Duodenal mucosa (tissue), 2 donors: ENCODE measurements at regions not wholly inside any gene's neighbourhood (a gene's known extent, or its start where the extent isn't known, plus 50 kb on each side); places are given as distances from the start of the nearest gene placed in this dataset.

Experiments
- H3K27ac ChIP-seq: one replicate; pipeline ENCODE4 v1.7.0; 2013; ENCODE audit warnings: low read depth, low read length
- H3K27me3 ChIP-seq, 2 donors: one replicate each; pipeline ENCODE4 v1.7.0; 2013; ENCODE audit warnings: low read length in 2 of 2, control low read depth in 1 of 2; ENCODE audit not compliant: insufficient read depth in 2 of 2, control insufficient read depth in 1 of 2
- H3K36me3 ChIP-seq, 2 donors: one replicate each; pipeline ENCODE4 v1.7.0; 2013; ENCODE audit warnings: low read length in 2 of 2, control low read depth in 1 of 2; ENCODE audit not compliant: insufficient read depth in 2 of 2, control insufficient read depth in 1 of 2
- H3K4me1 ChIP-seq, 2 donors: one replicate each; pipeline ENCODE4 v1.7.0; 2013; ENCODE audit warnings: low read length in 2 of 2, control low read depth in 1 of 2; ENCODE audit not compliant: insufficient read depth in 2 of 2, control insufficient read depth in 1 of 2
- H3K4me3 ChIP-seq, 2 donors: one replicate each; pipeline ENCODE4 v1.7.0; 2013; ENCODE audit warnings: low read length in 2 of 2, low read depth in 1 of 2
- H3K9ac ChIP-seq, 2 donors: one replicate each; pipeline ENCODE4 v1.7.0; 2013; ENCODE audit warnings: low read length in 2 of 2, low read depth in 1 of 2
- H3K9me3 ChIP-seq, 2 donors: one replicate each; pipeline ENCODE4 v1.7.0; 2013; ENCODE audit warnings: low read length in 2 of 2, control low read depth in 1 of 2; ENCODE audit not compliant: control insufficient read depth in 1 of 2

- Histone ChIP-seq H3K9me3 (no peaks in the 10 kb centered on the region), H3K27me3 (no peaks in the 10 kb centered on the region), H3K27ac (no peak overlapping the region), H3K4me3 (no peak overlapping the region), H3K36me3 (no peaks in the 10 kb centered on the region), H3K9ac (no peak overlapping the region), H3K4me1 (peaks cover 0 to 36% of the 10 kb centered on the region in 2 donors)
Observed at GRCh38 chr12:88934163-88934747, 354.0 kb upstream of the KITLG start.

GRCh38 chr12:88932457-88932856 is 352.2 kb upstream of the KITLG start:
- Histone ChIP-seq H3K27me3 (no peaks in the 10 kb centered on the region), H3K27ac (no peak overlapping the region), H3K4me1 (peaks cover 0 to 36% of the 10 kb centered on the region in 2 donors), H3K36me3 (no peaks in the 10 kb centered on the region), H3K9me3 (no peaks in the 10 kb centered on the region), H3K9ac (no peak overlapping the region), H3K4me3 (no peak overlapping the region)

GRCh38 chr12:88931598-88931997 is 351.3 kb upstream of the KITLG start:
- Histone ChIP-seq H3K36me3 (no peaks in the 10 kb centered on the region), H3K27me3 (no peaks in the 10 kb centered on the region), H3K27ac (no peak overlapping the region), H3K4me1 (peaks cover 0 to 39% of the 10 kb centered on the region in 2 donors), H3K9me3 (no peaks in the 10 kb centered on the region), H3K9ac (no peak overlapping the region), H3K4me3 (no peak overlapping the region)

- Histone ChIP-seq H3K9ac (no peak overlapping the region), H3K4me1 (peaks cover 0 to 8% of the 10 kb centered on the region in 2 donors), H3K36me3 (no peaks in the 10 kb centered on the region), H3K9me3 (no peaks in the 10 kb centered on the region), H3K27ac (no peak overlapping the region), H3K4me3 (no peak overlapping the region), H3K27me3 (no peaks in the 10 kb centered on the region)
Observed at GRCh38 chr12:88925454-88925853, 345.2 kb upstream of the KITLG start.

- no peaks in the 10 kb centered on the region for H3K36me3 ChIP-seq
- H3K4me3 ChIP-seq, result no peak overlapping the region
- no peaks in the 10 kb centered on the region for H3K27me3 ChIP-seq
- no peak overlapping the region for H3K9ac ChIP-seq
- H3K27ac ChIP-seq, result no peak overlapping the region
- no peaks in the 10 kb centered on the region for H3K9me3 ChIP-seq
- peaks cover 0 to 8% of the 10 kb centered on the region in 2 donors for H3K4me1 ChIP-seq
Observed at GRCh38 chr12:88924162-88924561, 343.9 kb upstream of the KITLG start.

GRCh38 chr12:88923631-88924030 is 343.4 kb upstream of the KITLG start:
- peaks cover 0 to 8% of the 10 kb centered on the region in 2 donors for H3K4me1 ChIP-seq
- H3K9ac ChIP-seq, result no peak overlapping the region
- H3K27me3 ChIP-seq, result no peaks in the 10 kb centered on the region
- H3K4me3 ChIP-seq, result no peak overlapping the region
- no peaks in the 10 kb centered on the region for H3K36me3 ChIP-seq
- no peaks in the 10 kb centered on the region for H3K9me3 ChIP-seq
- H3K27ac ChIP-seq, result no peak overlapping the region

GRCh38 chr12:88922816-88923215 is 342.5 kb upstream of the KITLG start:
- no peaks in the 10 kb centered on the region for H3K27me3 ChIP-seq
- no peak overlapping the region for H3K4me3 ChIP-seq
- H3K4me1 ChIP-seq, result peaks cover 0 to 8% of the 10 kb centered on the region in 2 donors
- no peaks in the 10 kb centered on the region for H3K36me3 ChIP-seq
- H3K27ac ChIP-seq, result no peak overlapping the region
- no peak overlapping the region for H3K9ac ChIP-seq
- H3K9me3 ChIP-seq, result no peaks in the 10 kb centered on the region

GRCh38 chr12:88921890-88922532 is 341.7 kb upstream of the KITLG start:
- no peaks in the 10 kb centered on the region for H3K36me3 ChIP-seq
- H3K27ac ChIP-seq, result no peak overlapping the region
- no peak overlapping the region for H3K9ac ChIP-seq
- H3K9me3 ChIP-seq, result no peaks in the 10 kb centered on the region
- H3K4me1 ChIP-seq, result peaks cover 0 to 8% of the 10 kb centered on the region in 2 donors
- no peaks in the 10 kb centered on the region for H3K27me3 ChIP-seq
- H3K4me3 ChIP-seq, result no peak overlapping the region

- Histone ChIP-seq H3K9ac (no peak overlapping the region), H3K9me3 (no peaks in the 10 kb centered on the region), H3K36me3 (no peaks in the 10 kb centered on the region), H3K4me3 (no peak overlapping the region), H3K4me1 (peaks cover 0 to 4% of the 10 kb centered on the region in 2 donors), H3K27me3 (no peaks in the 10 kb centered on the region), H3K27ac (no peak overlapping the region)
Observed at GRCh38 chr12:88921434-88921833, 341.2 kb upstream of the KITLG start.

GRCh38 chr12:88918161-88918560 is 337.9 kb upstream of the KITLG start:
- Histone ChIP-seq H3K36me3 (no peaks in the 10 kb centered on the region), H3K4me1 (no peaks in the 10 kb centered on the region), H3K4me3 (no peak overlapping the region), H3K27me3 (no peaks in the 10 kb centered on the region), H3K9ac (no peak overlapping the region), H3K9me3 (peaks cover 3 to 4% of the 10 kb centered on the region in 2 donors), H3K27ac (no peak overlapping the region)
